ENCODE measurements at regions not wholly inside any gene's neighbourhood (a gene's known extent, or its start where the extent isn't known, plus 50 kb on each side); places are given as distances from the start of the nearest gene placed in this dataset.

DNA sequence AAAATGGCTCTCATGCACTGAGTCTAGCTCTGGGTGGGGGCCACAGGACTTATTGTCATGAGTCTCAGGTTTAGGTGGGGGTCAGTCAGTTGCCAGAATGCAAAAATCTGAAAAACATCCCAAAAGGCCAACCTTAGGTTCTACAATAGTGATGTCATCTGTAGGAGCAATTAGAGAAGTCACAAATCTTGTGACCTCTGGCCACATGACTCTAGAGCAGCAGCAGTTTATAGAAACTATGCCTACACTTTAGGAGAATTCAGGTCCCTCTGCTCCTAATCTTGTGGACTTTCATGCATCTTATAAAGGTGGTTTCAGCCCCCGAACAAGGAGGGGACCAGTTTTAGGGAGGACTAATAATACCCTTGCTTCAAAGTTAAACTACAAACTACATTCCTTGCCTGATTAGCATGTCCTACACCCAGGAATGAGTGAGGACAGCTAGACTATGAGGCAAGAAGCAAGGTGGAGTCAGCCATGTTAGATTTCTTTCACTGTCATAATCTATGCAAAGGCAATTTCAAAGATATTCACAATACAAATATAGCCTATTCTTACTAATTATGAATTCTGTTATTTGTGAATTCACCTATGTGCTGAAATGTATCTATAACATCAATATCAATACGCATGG is 123.5 kb upstream of the ADCY1 start:
- TF ChIP-seq, protein P1, sequence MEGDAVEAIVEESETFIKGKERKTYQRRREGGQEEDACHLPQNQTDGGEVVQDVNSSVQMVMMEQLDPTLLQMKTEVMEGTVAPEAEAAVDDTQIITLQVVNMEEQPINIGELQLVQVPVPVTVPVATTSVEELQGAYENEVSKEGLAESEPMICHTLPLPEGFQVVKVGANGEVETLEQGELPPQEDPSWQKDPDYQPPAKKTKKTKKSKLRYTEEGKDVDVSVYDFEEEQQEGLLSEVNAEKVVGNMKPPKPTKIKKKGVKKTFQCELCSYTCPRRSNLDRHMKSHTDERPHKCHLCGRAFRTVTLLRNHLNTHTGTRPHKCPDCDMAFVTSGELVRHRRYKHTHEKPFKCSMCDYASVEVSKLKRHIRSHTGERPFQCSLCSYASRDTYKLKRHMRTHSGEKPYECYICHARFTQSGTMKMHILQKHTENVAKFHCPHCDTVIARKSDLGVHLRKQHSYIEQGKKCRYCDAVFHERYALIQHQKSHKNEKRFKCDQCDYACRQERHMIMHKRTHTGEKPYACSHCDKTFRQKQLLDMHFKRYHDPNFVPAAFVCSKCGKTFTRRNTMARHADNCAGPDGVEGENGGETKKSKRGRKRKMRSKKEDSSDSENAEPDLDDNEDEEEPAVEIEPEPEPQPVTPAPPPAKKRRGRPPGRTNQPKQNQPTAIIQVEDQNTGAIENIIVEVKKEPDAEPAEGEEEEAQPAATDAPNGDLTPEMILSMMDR (optimal IDR thresholded peaks at IDR 0.05 in 1 of 3, IDR thresholded peaks at IDR 0.05 in 1 of 3, conservative IDR thresholded peaks at IDR 0.05 in 1 of 3; ENCODE audit: extremely low read depth in 1 of 3, insufficient read depth in 2 of 3, low read length in 3 of 3), result no peak
- no peak for TF ChIP-seq EZH2 (IDR thresholded peaks at IDR 0.05; ENCODE audit: low read length)
- dilution Hi-C loops (cut with MboI; ENCODE audit: extremely low pct_ligation_motif_present, low sequenced_read_pairs), result no loop called here
- no peaks in the 10 kb centered on the region for H4K20me1 ChIP-seq (ENCODE audit: control insufficient read depth, extremely low read depth, insufficient read depth, low read length)
- no peak overlapping the region for H3K4me3 ChIP-seq (ENCODE audit: control insufficient read depth in 2 of 3, extremely low read depth in 1 of 3, insufficient read depth in 2 of 3, low read depth in 1 of 3, low read length in 3 of 3)
- H2AFZ ChIP-seq (ENCODE audit: control insufficient read depth, low read length), result no peak overlapping the region
- no peaks in the 10 kb centered on the region for H3K36me3 ChIP-seq (ENCODE audit: control insufficient read depth in 2 of 2, extremely low read depth in 1 of 2, insufficient read depth in 2 of 2, low read length in 2 of 2)
- no peaks in the 10 kb centered on the region for H3K27me3 ChIP-seq (ENCODE audit: control insufficient read depth, extremely low read depth, insufficient read depth, low read length)
- no peaks in the 10 kb centered on the region for H3K9me3 ChIP-seq (ENCODE audit: control insufficient read depth, low read depth, low read length)
- H3K4me2 ChIP-seq (ENCODE audit: control insufficient read depth, extremely low read depth, insufficient read depth, low read depth, low read length), result no peak overlapping the region
- H3K9ac ChIP-seq (ENCODE audit: control insufficient read depth, extremely low read depth, insufficient read depth, low read length), result no peak overlapping the region
- peaks cover 19% of the 10 kb centered on the region for H3K4me1 ChIP-seq (ENCODE audit: control insufficient read depth, extremely low read depth, insufficient read depth, low read length)
- FAIRE-seq, result no peak
- no peak overlapping the region for H3K27ac ChIP-seq (ENCODE audit: control insufficient read depth, insufficient read depth, low read length)
- H3K79me2 ChIP-seq (ENCODE audit: control insufficient read depth, insufficient read depth, low read length), result no peaks in the 10 kb centered on the region
- H3K9me1 ChIP-seq (ENCODE audit: control insufficient read depth, extremely low read depth, insufficient read depth, low read length), result no peaks in the 10 kb centered on the region
- no peak for DNase-seq (ENCODE audit: low read depth, low spot score)

DNA sequence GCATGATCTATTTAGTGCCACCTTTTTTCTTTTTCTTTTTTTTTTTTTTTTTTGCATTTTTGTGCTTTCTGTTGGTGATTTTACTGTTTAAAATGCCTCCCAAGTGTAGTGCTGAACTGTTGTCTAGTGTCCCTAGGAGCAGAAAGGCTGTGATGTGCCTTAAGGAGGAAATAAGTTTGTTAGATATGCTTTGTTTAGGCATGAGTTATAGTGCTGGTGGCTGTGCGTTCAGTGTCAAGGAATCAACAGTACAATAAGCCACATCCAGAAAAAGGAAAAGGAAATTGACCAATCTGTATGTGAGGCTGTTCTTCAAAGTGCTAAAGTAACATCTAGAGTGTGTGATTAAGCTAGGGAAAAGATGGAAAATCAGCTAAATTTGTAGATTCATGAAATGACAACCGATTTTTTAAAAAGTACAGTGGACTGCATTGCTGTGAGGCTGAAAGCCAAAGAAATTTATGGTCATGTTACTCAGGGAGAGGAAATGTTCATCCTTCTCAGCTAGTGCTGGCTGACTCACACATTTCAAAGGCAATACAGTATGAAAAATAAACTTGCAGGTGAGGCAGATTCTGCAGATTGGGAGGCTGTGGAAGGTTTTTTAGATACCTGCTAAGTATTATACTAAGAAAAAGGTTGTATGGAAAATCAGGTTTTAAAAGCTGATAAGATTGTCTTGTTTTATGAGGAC is 122.7 kb upstream of the ADCY1 start:
- peaks cover 11% of the 10 kb centered on the region for H3K4me1 ChIP-seq (ENCODE audit: control insufficient read depth, extremely low read depth, insufficient read depth, low read length)
- H3K27me3 ChIP-seq (ENCODE audit: control insufficient read depth, extremely low read depth, insufficient read depth, low read length), result peaks cover 3% of the 10 kb centered on the region
- peak overlapping the region; percentile 2 for H2AFZ ChIP-seq (ENCODE audit: control insufficient read depth, low read length)
- DNase-seq (ENCODE audit: low read depth, low spot score) (peak; percentile 9), FAIRE-seq (peak; percentile 76)
- H3K79me2 ChIP-seq (ENCODE audit: control insufficient read depth, insufficient read depth, low read length), result no peaks in the 10 kb centered on the region
- TF ChIP-seq, protein P1 (optimal IDR thresholded peaks at IDR 0.05 in 1 of 3, IDR thresholded peaks at IDR 0.05 in 1 of 3, conservative IDR thresholded peaks at IDR 0.05 in 1 of 3; ENCODE audit: extremely low read depth in 1 of 3, insufficient read depth in 2 of 3, low read length in 3 of 3), result no peak
- TF ChIP-seq EZH2 (IDR thresholded peaks at IDR 0.05; ENCODE audit: low read length), result no peak
- H3K9ac ChIP-seq (ENCODE audit: control insufficient read depth, extremely low read depth, insufficient read depth, low read length), result no peak overlapping the region
- no peak overlapping the region for H3K4me3 ChIP-seq (ENCODE audit: control insufficient read depth in 2 of 3, extremely low read depth in 1 of 3, insufficient read depth in 2 of 3, low read depth in 1 of 3, low read length in 3 of 3)
- no peaks in the 10 kb centered on the region for H4K20me1 ChIP-seq (ENCODE audit: control insufficient read depth, extremely low read depth, insufficient read depth, low read length)
- no peaks in the 10 kb centered on the region for H3K9me1 ChIP-seq (ENCODE audit: control insufficient read depth, extremely low read depth, insufficient read depth, low read length)
- H3K9me3 ChIP-seq (ENCODE audit: control insufficient read depth, low read depth, low read length), result no peaks in the 10 kb centered on the region
- H3K36me3 ChIP-seq (ENCODE audit: control insufficient read depth in 2 of 2, extremely low read depth in 1 of 2, insufficient read depth in 2 of 2, low read length in 2 of 2), result no peaks in the 10 kb centered on the region
- H3K27ac ChIP-seq (ENCODE audit: control insufficient read depth, insufficient read depth, low read length), result no peak overlapping the region
- no peak overlapping the region for H3K4me2 ChIP-seq (ENCODE audit: control insufficient read depth, extremely low read depth, insufficient read depth, low read depth, low read length)
- dilution Hi-C loops (cut with MboI; ENCODE audit: extremely low pct_ligation_motif_present, low sequenced_read_pairs), result no loop called here

Data from keratinocyte (primary cell).